Neural progenitor cell (in vitro differentiated cells): ENCODE measurements at regions not wholly inside any gene's neighbourhood (a gene's known extent, or its start where the extent isn't known, plus 50 kb on each side); places are given as distances from the start of the nearest gene placed in this dataset.
A peak's percentile ranks its signal among the peaks of the same experiment; 100 is the strongest.

Experiments used
- DNase-seq: peaks from one replicate; pipeline ENCODE4 v3.0.0-alpha.2; 2016; ENCODE audit warnings: low spot score
- H2AFZ ChIP-seq: fragments of 200-600 bp; sonication (generic); replicated peaks from 2 replicates; pipeline ENCODE4 v1.6.1; 2016; ENCODE audit warnings: antibody characterized with exemption
- H3F3A ChIP-seq: fragments of 200-600 bp; sonication (generic); 2 replicates; pipeline ENCODE4 v1.6.1; 2016; ENCODE audit warnings: antibody characterized with exemption, low read depth
- H3K27ac ChIP-seq: fragments of 200-600 bp; sonication (generic); 2 replicates; pipeline ENCODE4 v1.5.1; 2016; ENCODE audit warnings: mild to moderate bottlenecking
- H3K27me3 ChIP-seq: fragments of 200-600 bp; sonication (generic); 2 replicates; pipeline ENCODE4 v1.6.1; 2016; ENCODE audit warnings: mild to moderate bottlenecking, moderate library complexity
- H3K36me3 ChIP-seq: fragments of 200-600 bp; sonication (generic); 2 replicates; pipeline ENCODE4 v1.5.1; 2016
- H3K4me1 ChIP-seq: fragments of 200-600 bp; sonication (generic); 2 replicates; pipeline ENCODE4 v1.6.1; 2016; ENCODE audit warnings: mixed run types
- H3K4me2 ChIP-seq: fragments of 200-600 bp; sonication (generic); 2 replicates; pipeline ENCODE4 v1.6.1; 2016
- H3K4me3 ChIP-seq: fragments of 200-600 bp; sonication (generic); 2 replicates; pipeline ENCODE4 v1.5.1; 2016
- H3K79me2 ChIP-seq: fragments of 200-600 bp; sonication (generic); 2 replicates; pipeline ENCODE4 v1.6.1; 2016; ENCODE audit warnings: low read depth
- H3K9ac ChIP-seq: fragments of 200-600 bp; sonication (generic); 2 replicates; pipeline ENCODE4 v1.6.1; 2016
- H3K9me3 ChIP-seq: fragments of 200-600 bp; sonication (generic); 2 replicates; pipeline ENCODE4 v1.5.1; 2016; ENCODE audit warnings: low read depth
- H4K20me1 ChIP-seq: fragments of 200-600 bp; sonication (generic); 2 replicates; pipeline ENCODE4 v1.6.1; 2016; ENCODE audit warnings: low read depth
- H3K27ac Mint-ChIP-seq: 3 replicates; pipeline ENCODE4 v1.8.0; 2021; ENCODE audit warnings: mixed read lengths
- H3K27me3 Mint-ChIP-seq: 2 replicates; pipeline ENCODE4 v1.8.0; 2022; ENCODE audit warnings: low read depth, mild to moderate bottlenecking, inconsistent platforms, moderate library complexity, mixed read lengths; ENCODE audit not compliant: insufficient read depth
- H3K36me3 Mint-ChIP-seq: 3 replicates; pipeline ENCODE4 v1.8.0; 2021; ENCODE audit warnings: mixed read lengths
- H3K4me1 Mint-ChIP-seq: 3 replicates; pipeline ENCODE4 v1.8.0; 2021; ENCODE audit warnings: mixed read lengths
- H3K4me3 Mint-ChIP-seq: 3 replicates; pipeline ENCODE4 v1.8.0; 2021; ENCODE audit warnings: mild to moderate bottlenecking, moderate library complexity, mixed read lengths
- H3K9me3 Mint-ChIP-seq: 3 replicates; pipeline ENCODE4 v1.8.0; 2020; ENCODE audit warnings: mixed read lengths
- CTCF ChIP-seq: fragments of 200-600 bp; sonication (generic); IDR thresholded peaks from 2 replicates; pipeline ENCODE4 v1.5.1; 2017; ENCODE audit warnings: antibody characterized with exemption, mild to moderate bottlenecking
- EZH2 ChIP-seq: fragments of 200-600 bp; sonication (generic); IDR thresholded peaks from 2 replicates; pipeline ENCODE4 v1.6.1; 2017; ENCODE audit warnings: antibody characterized with exemption, mild to moderate bottlenecking, moderate library complexity
- EZH2phosphoT487 ChIP-seq: fragments of 200-600 bp; sonication (generic); IDR thresholded peaks from 2 replicates; pipeline ENCODE4 v1.6.1; 2017; ENCODE audit warnings: antibody characterized with exemption

- Mint-ChIP-seq H3K9me3 (no peaks in the 10 kb centered on the region), H3K4me1 (peaks cover 6% of the 10 kb centered on the region), H3K36me3 (no peaks in the 10 kb centered on the region), H3K4me3 (no peak overlapping the region), H3K27ac (peak overlapping the region; percentile 43), H3K27me3 (peaks cover 3% of the 10 kb centered on the region)
- Histone ChIP-seq H4K20me1 (no peaks in the 10 kb centered on the region), H3K79me2 (no peaks in the 10 kb centered on the region), H2AFZ (no peak overlapping the region), H3K9me3 (no peaks in the 10 kb centered on the region), H3K36me3 (no peaks in the 10 kb centered on the region), H3K9ac (no peak overlapping the region), H3K27ac (no peak overlapping the region), H3K4me3 (no peak overlapping the region), H3F3A (no peaks in the 10 kb centered on the region), H3K4me1 (peaks cover 13% of the 10 kb centered on the region), H3K27me3 (no peaks in the 10 kb centered on the region), H3K4me2 (no peak overlapping the region)
- no peak for DNase-seq
- no peak for TF ChIP-seq EZH2
- no peak for TF ChIP-seq CTCF
- TF ChIP-seq EZH2phosphoT487, result no peak
Measured at GRCh38 chr6:163789199-163789810, 374.8 kb downstream of the QKI start.

DNA sequence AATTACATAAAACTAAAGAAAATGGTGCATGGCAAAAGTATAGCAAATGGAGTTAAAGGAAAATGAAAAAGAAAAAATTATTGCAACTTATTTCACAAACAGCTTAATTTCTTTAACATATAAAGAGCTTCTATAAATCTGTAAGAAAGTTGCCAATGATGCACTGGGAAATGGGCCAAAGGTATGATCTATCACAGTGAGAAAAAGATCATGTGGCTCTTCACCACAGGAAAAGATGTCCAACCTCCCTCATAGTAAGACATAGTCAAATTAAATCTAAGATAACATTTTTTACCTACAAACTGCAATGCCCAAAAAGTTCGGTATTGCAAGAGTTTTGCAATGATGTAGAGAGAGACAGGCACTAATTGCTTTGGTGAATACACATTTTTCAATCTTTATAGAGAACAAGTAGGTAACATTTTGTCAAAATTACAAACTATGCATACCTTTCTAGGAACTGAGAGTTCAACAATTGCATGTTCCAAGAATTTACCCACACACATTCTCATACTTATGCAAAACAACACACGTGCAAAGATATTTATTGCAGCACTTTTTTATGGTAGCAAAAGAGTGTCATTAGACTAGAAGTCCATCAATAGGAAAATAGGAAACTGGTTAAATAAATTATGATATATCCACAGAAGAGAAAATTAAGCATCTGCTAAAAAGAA lies 372.6 kb downstream of the QKI start:
- no peak overlapping the region for H2AFZ ChIP-seq
- no peaks in the 10 kb centered on the region for H3K27me3 ChIP-seq
- no peak overlapping the region for H3K4me2 ChIP-seq
- Mint-ChIP-seq H3K27me3 (peaks cover 2% of the 10 kb centered on the region), H3K4me1 (peaks cover 12% of the 10 kb centered on the region), H3K27ac (no peak overlapping the region), H3K4me3 (no peak overlapping the region), H3K36me3 (peaks cover 3% of the 10 kb centered on the region), H3K9me3 (peaks cover 3% of the 10 kb centered on the region)
- no peaks in the 10 kb centered on the region for H3F3A ChIP-seq
- no peaks in the 10 kb centered on the region for H3K36me3 ChIP-seq
- H3K4me1 ChIP-seq, result peaks cover 10% of the 10 kb centered on the region
- no peak overlapping the region for H3K9ac ChIP-seq
- no peaks in the 10 kb centered on the region for H3K9me3 ChIP-seq
- TF ChIP-seq CTCF, result no peak
- TF ChIP-seq EZH2phosphoT487, result no peak
- no peak for TF ChIP-seq EZH2
- no peaks in the 10 kb centered on the region for H4K20me1 ChIP-seq
- no peak overlapping the region for H3K4me3 ChIP-seq
- no peaks in the 10 kb centered on the region for H3K79me2 ChIP-seq
- no peak for DNase-seq
- no peak overlapping the region for H3K27ac ChIP-seq

DNA sequence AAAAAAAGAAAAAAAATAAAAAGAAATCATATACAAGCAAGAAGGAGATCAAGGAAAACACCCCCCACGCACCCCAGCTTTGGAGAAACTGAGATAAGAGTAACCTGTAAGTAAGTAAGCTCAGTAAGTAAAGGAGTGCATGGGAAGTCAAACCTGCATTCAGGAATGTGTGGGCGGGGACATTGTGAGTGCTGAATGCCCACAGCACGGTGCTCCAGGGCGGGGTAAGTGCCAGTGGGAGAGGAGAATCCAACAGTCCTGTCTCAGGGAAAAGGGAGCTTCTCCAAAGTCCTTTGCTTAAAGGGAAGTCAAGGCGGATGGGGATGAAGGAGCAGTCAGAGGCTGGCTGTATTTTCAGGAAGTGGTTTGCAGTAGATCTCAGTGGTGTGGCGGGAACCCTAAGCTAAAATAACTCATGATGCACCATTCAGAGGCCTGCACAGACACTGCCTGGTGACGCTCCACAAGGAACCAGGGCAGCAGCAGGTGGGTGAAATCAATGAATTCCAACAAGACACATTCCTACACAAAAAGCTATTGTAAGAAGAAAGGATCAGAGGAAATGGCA lies 368.0 kb downstream of the QKI start:
- peaks cover 3% of the 10 kb centered on the region for H3F3A ChIP-seq
- Mint-ChIP-seq H3K9me3 (peaks cover 3% of the 10 kb centered on the region), H3K27ac (peak overlapping the region; percentile 67), H3K4me1 (peaks cover 26% of the 10 kb centered on the region), H3K4me3 (no peak overlapping the region), H3K27me3 (peaks cover 10% of the 10 kb centered on the region), H3K36me3 (peaks cover 3% of the 10 kb centered on the region)
- peaks cover 15% of the 10 kb centered on the region for H3K4me1 ChIP-seq
- no peaks in the 10 kb centered on the region for H4K20me1 ChIP-seq
- H2AFZ ChIP-seq, result no peak overlapping the region
- H3K27ac ChIP-seq, result no peak overlapping the region
- H3K27me3 ChIP-seq, result no peaks in the 10 kb centered on the region
- no peak overlapping the region for H3K4me2 ChIP-seq
- H3K4me3 ChIP-seq, result no peak overlapping the region
- H3K9me3 ChIP-seq, result no peaks in the 10 kb centered on the region
- H3K9ac ChIP-seq, result no peak overlapping the region
- TF ChIP-seq CTCF, result no peak
- no peak for TF ChIP-seq EZH2phosphoT487
- no peak for TF ChIP-seq EZH2
- no peaks in the 10 kb centered on the region for H3K36me3 ChIP-seq
- no peaks in the 10 kb centered on the region for H3K79me2 ChIP-seq
- DNase-seq, result no peak
